Activated T-helper 17 cell treated with anti-CD3 and anti-CD28 coated beads, Interleukin-2, amount 50 U/mL, for 72 hours (primary cell): ENCODE measurements at regions not wholly inside any gene's neighbourhood (a gene's known extent, or its start where the extent isn't known, plus 50 kb on each side); places are given as distances from the start of the nearest gene placed in this dataset.
"Not testable (repeated sequence)": the region's sequence is repeated elsewhere in the genome, so short reads cannot be mapped to it uniquely, and the experiment has no call there.

Experiments used
- ATAC-seq: fragments of 150-1000 bp; cut with Tn5 transposase; replicated peaks from 2 replicates; pipeline ENCODE4 v1.10.0; 2021; ENCODE audit warnings: mild to moderate bottlenecking, moderate library complexity
- H3K27ac Mint-ChIP-seq: one replicate; pipeline ENCODE4 v1.8.0; 2022; ENCODE audit warnings: mixed read lengths
- H3K27me3 Mint-ChIP-seq: one replicate; pipeline ENCODE4 v1.8.0; 2022; ENCODE audit warnings: mixed read lengths
- H3K36me3 Mint-ChIP-seq: one replicate; pipeline ENCODE4 v1.8.0; 2022; ENCODE audit warnings: low read depth, mild to moderate bottlenecking, mixed read lengths
- H3K4me1 Mint-ChIP-seq: one replicate; pipeline ENCODE4 v1.8.0; 2022; ENCODE audit warnings: mixed read lengths
- H3K4me3 Mint-ChIP-seq: one replicate; pipeline ENCODE4 v1.8.0; 2022; ENCODE audit warnings: mild to moderate bottlenecking, mixed read lengths
- H3K9me3 Mint-ChIP-seq: one replicate; pipeline ENCODE4 v1.8.0; 2022; ENCODE audit warnings: mixed read lengths

DNA sequence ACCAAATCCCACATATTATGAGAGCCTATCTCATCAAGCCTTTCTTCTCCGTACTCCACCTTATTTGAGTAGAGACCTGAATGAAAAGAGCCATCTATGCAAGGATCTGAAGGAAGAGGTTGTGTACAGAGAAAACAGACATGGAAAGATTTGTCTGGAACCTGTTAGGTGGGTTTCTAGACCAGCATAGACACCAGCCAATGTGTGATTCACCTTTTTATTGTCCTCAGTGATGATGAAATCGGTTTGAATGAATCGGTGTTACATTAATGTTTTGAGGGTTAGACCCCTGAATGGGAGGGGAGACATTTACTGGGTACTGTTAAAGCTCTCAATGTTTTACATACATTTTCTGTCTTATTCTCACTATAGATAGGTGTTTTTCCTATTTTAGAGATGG is 223.6 kb downstream of the NMUR2 start:
- no peak overlapping the region for H3K4me3 Mint-ChIP-seq

DNA sequence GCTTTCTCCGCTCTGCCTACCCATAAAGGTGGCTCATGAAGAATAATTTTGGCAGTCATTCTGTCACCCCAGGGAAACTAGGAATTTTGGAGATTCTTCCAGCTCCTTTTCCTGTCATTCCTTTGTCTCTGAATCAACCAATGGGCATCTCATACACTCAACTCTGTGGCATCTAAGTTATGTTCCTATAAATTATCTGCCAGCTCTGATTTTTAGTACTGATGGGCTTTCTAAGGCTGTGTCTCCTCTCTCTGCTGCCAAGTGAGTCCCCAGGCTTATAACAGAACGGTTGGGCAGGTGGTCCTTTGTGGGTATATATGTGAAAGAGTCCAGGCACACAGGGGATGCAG is 226.8 kb downstream of the NMUR2 start:
- H3K4me3 Mint-ChIP-seq, result no peak overlapping the region

More for the DNA sequence above, 223.6 kb downstream of the NMUR2 start:
- H3K27ac Mint-ChIP-seq, result no peak overlapping the region
- H3K27me3 Mint-ChIP-seq, result peaks cover 3% of the 10 kb centered on the region
- H3K36me3 Mint-ChIP-seq, result no peaks in the 10 kb centered on the region
- peaks cover 5% of the 10 kb centered on the region for H3K9me3 Mint-ChIP-seq
- ATAC-seq, result no peak
- no peaks in the 10 kb centered on the region for H3K4me1 Mint-ChIP-seq

DNA sequence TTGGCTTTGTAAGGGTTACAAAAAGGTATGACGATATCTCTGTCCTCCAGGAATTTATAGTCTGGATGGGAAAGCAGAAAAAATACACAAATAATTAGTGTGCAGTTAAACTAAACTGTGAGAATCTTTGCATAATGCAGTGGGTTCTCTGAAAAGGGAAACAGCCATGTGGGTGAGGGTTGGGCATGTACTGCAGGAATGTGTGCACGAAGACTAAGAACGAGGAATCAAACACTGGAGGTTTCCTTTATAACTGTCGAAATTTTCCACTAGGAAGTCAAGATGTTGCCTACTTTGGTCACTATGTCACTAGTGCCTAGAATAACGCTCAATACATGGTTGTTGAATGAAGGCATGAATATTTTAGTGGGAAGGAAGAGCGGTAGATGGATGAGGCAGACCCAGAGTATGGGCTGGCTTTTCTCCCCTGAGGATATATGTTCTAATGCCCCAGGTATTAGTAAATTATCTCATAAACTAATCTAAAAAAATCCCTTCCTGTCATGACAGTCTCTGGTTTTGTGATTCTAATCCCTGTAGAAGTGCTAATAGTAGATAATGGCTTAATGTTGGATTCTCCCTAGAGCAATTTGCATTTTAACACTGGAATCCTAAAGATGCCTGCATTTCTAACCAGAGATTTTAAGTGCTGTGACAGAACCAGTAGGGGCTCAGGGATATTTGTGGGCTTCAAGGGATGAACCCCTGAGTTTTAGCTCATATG is 227.3 kb downstream of the NMUR2 start:
- no peak for ATAC-seq
- Mint-ChIP-seq H3K4me3 (no peak overlapping the region), H3K27ac (no peak overlapping the region), H3K27me3 (peaks cover 4% of the 10 kb centered on the region), H3K9me3 (peaks cover 8% of the 10 kb centered on the region), H3K36me3 (no peaks in the 10 kb centered on the region), H3K4me1 (no peaks in the 10 kb centered on the region)

More for the DNA sequence above, 226.8 kb downstream of the NMUR2 start:
- peaks cover 8% of the 10 kb centered on the region for H3K9me3 Mint-ChIP-seq
- H3K27me3 Mint-ChIP-seq, result peaks cover 4% of the 10 kb centered on the region
- H3K27ac Mint-ChIP-seq, result no peak overlapping the region
- no peak for ATAC-seq
- H3K4me1 Mint-ChIP-seq, result no peaks in the 10 kb centered on the region
- H3K36me3 Mint-ChIP-seq, result no peaks in the 10 kb centered on the region

DNA sequence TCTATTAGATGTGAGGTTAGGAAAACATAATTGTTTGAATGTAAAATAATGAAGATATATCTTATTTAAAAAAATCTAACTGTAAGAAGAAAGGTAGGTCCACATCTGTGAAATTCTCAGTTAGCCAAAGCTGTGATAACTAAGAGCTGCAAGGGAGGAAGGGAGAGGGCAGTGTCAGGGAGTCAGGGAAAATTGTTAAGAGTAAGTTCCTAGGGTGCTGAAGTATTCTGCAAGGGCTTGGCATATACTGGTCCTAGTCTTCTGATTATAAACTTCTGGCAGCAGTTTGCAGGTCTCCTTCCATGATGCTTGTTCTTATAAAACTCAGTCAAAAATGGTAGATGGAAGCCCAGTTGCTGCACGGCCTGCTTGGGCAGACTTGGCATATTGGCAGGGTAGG is 233.2 kb downstream of the NMUR2 start:
- Mint-ChIP-seq H3K4me3 (no peak overlapping the region), H3K9me3 (peaks cover 4% of the 10 kb centered on the region), H3K27me3 (peaks cover 4% of the 10 kb centered on the region), H3K27ac (no peak overlapping the region), H3K4me1 (no peaks in the 10 kb centered on the region), H3K36me3 (no peaks in the 10 kb centered on the region)
- no peak for ATAC-seq

DNA sequence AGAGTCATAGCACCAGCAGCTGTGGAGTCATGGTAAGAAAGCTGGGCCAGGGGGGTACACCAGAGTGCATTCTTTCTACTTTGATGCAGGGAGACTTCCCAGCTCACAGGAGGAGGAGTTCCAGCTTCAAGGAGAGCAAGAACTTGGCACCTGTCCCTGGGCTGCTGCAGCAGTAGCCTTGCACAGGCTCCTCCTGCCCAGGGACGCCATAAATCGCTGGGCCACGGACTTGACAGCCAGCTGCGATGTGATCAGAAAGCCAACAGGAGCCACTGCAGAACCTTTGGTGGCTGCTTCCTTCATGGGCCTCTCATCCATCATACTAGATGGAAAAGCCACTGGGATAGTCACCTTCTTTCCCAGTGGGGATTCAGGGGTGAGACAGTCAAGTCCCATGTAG is 234.7 kb downstream of the NMUR2 start:
- no peaks in the 10 kb centered on the region for H3K36me3 Mint-ChIP-seq
- no peaks in the 10 kb centered on the region for H3K27me3 Mint-ChIP-seq
- H3K27ac Mint-ChIP-seq, result no peak overlapping the region
- ATAC-seq, result no peak
- no peaks in the 10 kb centered on the region for H3K4me1 Mint-ChIP-seq
- H3K9me3 Mint-ChIP-seq, result no peaks in the 10 kb centered on the region
- no peak overlapping the region for H3K4me3 Mint-ChIP-seq

DNA sequence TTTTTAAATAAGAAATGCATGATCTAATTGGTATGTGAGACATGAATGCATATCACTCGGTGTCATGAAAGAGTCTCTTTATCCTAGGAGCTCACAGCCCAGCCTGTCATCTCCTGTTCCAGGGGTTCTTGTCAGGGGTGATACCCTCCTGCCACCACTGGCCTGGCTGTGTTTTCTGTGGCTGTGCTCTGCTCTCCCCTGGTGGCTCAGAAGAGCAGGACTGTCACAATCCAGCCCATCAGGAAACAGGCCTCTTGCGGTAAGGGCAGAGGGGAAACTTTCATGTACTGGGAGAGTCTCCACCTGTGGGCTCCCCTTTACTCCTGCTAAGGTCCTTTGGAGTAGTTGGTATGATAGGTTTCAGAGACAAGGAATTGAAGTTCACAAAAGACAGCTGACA is 240.2 kb upstream of the GLRA1 start:
- Mint-ChIP-seq H3K4me1 (no peaks in the 10 kb centered on the region), H3K27me3 (no peaks in the 10 kb centered on the region), H3K27ac (no peak overlapping the region), H3K4me3 (no peak overlapping the region), H3K36me3 (no peaks in the 10 kb centered on the region), H3K9me3 (no peaks in the 10 kb centered on the region)
- no peak for ATAC-seq

DNA sequence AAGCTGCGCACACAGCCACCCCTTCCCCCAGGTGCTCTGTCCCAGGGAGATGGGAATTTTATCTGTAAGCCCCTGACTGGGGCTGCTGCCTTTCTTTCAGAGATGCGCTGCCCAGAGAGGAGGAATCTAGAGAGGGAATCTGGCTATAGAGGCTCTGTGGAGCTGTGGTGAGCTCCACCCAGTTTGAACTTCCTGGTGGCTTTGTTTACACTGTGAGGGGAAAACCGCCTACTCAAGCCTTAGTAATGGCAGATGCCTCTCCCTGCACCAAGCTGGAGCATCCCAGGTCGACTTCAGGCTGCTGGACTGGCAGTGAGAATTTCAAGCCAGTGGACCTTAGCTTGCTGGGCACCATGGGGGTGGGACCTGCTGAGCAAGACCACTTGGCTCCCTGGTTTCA is 235.2 kb upstream of the GLRA1 start:
- H3K36me3 Mint-ChIP-seq, H3K27ac Mint-ChIP-seq, ATAC-seq, H3K4me1 Mint-ChIP-seq, H3K27me3 Mint-ChIP-seq: not testable (repeated sequence)
- Mint-ChIP-seq H3K9me3 (peaks cover 14% of the 10 kb centered on the region), H3K4me3 (peak overlapping the region; percentile 17)

DNA sequence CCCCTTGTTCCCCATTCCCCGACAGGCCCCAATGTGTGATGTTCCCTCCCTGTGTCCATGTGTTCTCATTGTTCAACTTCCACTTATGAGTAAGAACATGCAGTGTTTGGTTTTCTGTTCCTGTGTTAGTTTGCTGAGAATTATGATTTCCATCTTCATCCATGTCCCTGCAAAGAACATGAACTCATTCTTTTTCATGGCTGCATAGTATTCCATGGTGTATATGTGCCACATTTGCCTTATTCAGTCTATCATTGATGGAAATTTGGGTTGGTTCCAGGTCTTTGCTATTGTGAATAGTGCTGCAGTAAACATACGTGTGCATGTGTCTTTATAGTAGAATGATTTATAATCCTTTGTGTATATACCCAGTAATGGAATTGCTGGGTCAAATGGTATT is 229.8 kb upstream of the GLRA1 start:
- ATAC-seq, H3K4me3 Mint-ChIP-seq, H3K36me3 Mint-ChIP-seq, H3K27me3 Mint-ChIP-seq, H3K27ac Mint-ChIP-seq: not testable (repeated sequence)
- Mint-ChIP-seq H3K4me1 (peaks cover 13% of the 10 kb centered on the region), H3K9me3 (peaks cover 14% of the 10 kb centered on the region)

DNA sequence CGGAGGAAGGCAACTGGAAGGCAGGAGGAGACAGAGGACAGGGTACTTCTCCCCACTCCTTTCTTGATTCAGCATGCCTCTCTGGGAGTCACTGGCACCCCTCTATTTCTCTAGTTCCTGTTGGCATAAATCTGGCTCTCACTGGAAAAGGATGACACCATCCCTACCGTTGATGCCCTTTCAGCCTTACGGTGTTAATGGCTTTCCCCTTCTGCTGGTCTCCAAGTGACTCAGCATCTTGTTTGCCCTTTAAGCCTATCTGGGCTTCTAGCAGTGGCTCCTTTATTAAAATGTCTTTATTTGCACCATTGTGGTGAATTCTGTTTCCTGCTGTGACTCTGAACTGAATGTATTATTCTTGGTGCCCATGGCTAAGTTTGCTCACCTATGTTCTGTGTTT is 227.3 kb upstream of the GLRA1 start:
- ATAC-seq, result no peak
- no peak overlapping the region for H3K4me3 Mint-ChIP-seq
- no peak overlapping the region for H3K27ac Mint-ChIP-seq
- no peaks in the 10 kb centered on the region for H3K27me3 Mint-ChIP-seq
- H3K4me1 Mint-ChIP-seq, result peaks cover 5% of the 10 kb centered on the region
- peaks cover 1% of the 10 kb centered on the region for H3K9me3 Mint-ChIP-seq
- no peaks in the 10 kb centered on the region for H3K36me3 Mint-ChIP-seq

DNA sequence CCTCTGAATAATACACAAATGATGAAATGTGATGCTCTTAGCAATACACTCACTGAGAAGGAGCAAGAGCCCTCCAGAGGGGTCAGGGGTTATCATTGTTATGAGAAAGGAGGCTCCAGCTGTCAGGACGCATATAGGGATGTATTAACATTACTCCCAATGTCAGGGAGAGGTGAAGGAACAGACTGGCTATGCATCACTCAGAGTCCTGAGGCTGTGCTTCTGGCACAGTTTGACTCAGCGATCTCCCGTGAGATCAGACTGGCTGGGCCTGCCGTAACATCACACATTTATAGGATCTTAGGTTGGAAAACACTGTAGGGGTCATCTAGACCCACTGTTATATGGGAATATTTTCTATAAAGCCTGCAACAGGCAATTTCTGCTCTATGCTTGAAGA is 226.5 kb upstream of the GLRA1 start:
- Mint-ChIP-seq H3K9me3 (no peaks in the 10 kb centered on the region), H3K36me3 (no peaks in the 10 kb centered on the region), H3K4me3 (no peak overlapping the region), H3K4me1 (peaks cover 5% of the 10 kb centered on the region), H3K27me3 (no peaks in the 10 kb centered on the region), H3K27ac (no peak overlapping the region)
- ATAC-seq, result no peak

DNA sequence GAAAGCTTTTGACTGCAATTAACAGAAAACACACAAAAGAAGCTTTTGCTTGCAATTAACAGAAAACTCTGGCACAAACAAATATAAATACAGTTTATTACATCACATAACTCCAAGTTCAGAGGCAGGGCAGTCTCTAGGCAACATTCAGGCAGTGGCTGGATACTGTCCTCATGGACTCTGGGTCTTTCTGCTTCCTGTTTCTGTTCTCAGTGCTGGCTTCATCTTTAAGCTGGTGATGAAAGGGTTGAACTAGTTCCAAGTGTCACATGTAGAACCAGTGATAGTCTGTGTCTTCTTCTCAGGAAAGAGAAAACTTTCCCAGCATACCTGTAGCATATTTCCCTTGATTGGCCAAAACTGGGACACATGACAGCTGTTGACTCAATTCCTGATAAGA is 222.6 kb upstream of the GLRA1 start:
- H3K36me3 Mint-ChIP-seq, result no peaks in the 10 kb centered on the region

DNA sequence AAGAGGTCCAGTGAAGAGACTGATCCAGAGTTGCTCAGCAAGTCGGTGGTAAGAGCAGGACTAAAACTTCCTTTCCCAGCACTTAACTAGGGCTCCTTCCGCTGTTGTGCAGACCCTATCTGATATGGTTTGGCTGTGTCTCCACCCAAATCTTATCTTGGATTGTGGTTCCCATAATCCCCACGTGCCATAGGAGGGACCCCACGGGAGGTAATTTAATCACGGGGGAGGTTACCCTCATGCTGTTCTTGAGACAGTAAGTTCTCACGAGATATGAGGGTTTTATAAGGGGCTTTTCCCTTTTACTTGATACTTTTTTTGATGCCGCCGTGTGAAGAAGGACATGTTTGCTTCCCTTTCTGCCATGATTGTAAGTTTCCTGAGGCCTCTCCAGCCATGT is 221.9 kb upstream of the GLRA1 start:
- Mint-ChIP-seq H3K27me3 (no peaks in the 10 kb centered on the region), H3K9me3 (no peaks in the 10 kb centered on the region), H3K36me3 (no peaks in the 10 kb centered on the region), H3K4me1 (no peaks in the 10 kb centered on the region), H3K27ac (no peak overlapping the region), H3K4me3 (no peak overlapping the region)
- ATAC-seq, result no peak

More for the DNA sequence above, 222.6 kb upstream of the GLRA1 start:
- no peak overlapping the region for H3K4me3 Mint-ChIP-seq
- no peak for ATAC-seq
- H3K27me3 Mint-ChIP-seq, result no peaks in the 10 kb centered on the region
- no peaks in the 10 kb centered on the region for H3K9me3 Mint-ChIP-seq
- no peak overlapping the region for H3K27ac Mint-ChIP-seq
- peaks cover 3% of the 10 kb centered on the region for H3K4me1 Mint-ChIP-seq

DNA sequence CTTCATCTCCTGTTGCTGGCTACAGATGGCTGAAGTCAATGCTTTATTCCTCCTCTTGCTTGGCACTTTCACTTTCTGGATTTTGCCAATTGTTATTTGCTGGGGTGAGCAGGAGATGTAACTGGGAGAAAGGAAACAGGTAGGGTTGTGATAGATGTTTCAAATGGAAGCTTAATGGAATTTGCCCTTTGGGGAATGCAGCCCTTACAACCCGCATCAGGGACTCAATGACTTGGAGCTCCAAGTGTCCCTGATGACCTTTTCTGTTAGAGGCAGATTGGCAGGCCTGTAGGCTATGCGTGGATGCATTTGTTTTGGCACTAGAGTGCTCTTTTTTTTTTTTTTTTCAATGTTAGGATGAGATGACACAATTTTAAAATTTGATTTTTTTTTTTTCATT is 219.9 kb upstream of the GLRA1 start:
- no peaks in the 10 kb centered on the region for H3K4me1 Mint-ChIP-seq
- no peak for ATAC-seq
- no peaks in the 10 kb centered on the region for H3K36me3 Mint-ChIP-seq

DNA sequence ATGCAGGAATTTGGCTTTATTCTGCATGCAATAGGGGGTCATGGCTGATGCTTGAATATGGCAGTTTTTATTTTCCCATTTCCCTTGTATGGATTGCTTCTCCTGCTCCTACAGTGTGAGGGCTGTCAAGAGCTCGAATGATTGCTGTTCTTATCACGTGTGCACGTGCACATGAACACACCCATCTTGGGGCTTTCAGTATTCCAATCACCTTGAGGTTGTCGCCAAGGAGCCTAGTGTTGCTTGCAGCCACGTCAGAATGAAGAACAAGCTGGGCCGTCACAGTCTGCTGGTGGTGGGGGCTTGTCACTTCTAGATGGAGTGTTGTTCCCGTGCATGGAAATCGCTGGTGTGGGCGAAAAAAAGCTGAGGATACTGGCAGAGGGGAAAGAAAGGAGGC is 219.4 kb upstream of the GLRA1 start:
- H3K4me1 Mint-ChIP-seq, result no peaks in the 10 kb centered on the region

More for the DNA sequence above, 219.9 kb upstream of the GLRA1 start:
- Mint-ChIP-seq H3K4me3 (no peak overlapping the region), H3K27me3 (no peaks in the 10 kb centered on the region), H3K9me3 (no peaks in the 10 kb centered on the region), H3K27ac (no peak overlapping the region)

DNA sequence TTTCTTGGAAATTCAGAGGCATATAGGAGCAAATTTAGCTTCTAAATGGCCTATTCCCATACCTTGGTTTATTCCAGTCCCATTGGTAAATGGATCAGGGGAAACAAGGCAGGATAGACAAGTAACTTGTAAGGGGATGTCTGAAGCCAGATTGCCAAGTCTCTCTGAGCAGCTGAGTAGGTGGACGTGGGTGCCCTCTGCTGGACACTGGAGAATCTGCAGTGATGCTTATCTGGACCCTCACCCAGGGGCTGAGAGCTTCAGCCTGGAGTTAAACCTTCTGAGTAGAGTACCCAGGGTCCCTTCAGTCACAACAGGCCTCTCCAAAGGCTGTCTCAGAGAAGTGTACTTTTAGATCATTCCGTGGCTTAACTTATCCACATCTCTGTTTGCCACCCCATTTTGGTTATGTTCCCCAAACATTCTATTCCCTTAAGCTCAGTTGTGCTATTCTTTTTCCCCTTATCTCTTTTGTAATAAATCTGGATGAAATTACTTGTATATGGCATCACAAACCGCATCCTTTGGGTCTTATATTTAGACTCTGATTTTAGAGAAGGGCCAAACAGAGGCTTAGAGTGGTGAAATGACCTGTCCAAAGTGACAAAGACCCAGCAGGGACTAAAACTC is 218.3 kb upstream of the GLRA1 start:
- Mint-ChIP-seq H3K27ac (no peak overlapping the region), H3K27me3 (no peaks in the 10 kb centered on the region), H3K4me3 (no peak overlapping the region), H3K4me1 (no peaks in the 10 kb centered on the region), H3K9me3 (no peaks in the 10 kb centered on the region), H3K36me3 (no peaks in the 10 kb centered on the region)
- peak; percentile 58 for ATAC-seq

More for the DNA sequence above, 219.4 kb upstream of the GLRA1 start:
- no peaks in the 10 kb centered on the region for H3K36me3 Mint-ChIP-seq
- no peak overlapping the region for H3K4me3 Mint-ChIP-seq
- H3K27me3 Mint-ChIP-seq, result no peaks in the 10 kb centered on the region
- H3K9me3 Mint-ChIP-seq, result no peaks in the 10 kb centered on the region
- ATAC-seq, result no peak
- no peak overlapping the region for H3K27ac Mint-ChIP-seq
